T-cell (primary cell): ENCODE measurements at regions not wholly inside any gene's neighbourhood (a gene's known extent, or its start where the extent isn't known, plus 50 kb on each side); places are given as distances from the start of the nearest gene placed in this dataset.
A peak's percentile ranks its signal among the peaks of the same experiment; 100 is the strongest.

Source experiments
- ATAC-seq, 4 experiments: fragments of 200-7000 bp in 3 of 4; fragments of 150-1000 bp in 1 of 4; cut with Tn5 transposase; replicated peaks in 1 of 4; 1 replicate in 3 of 4; 2 replicates in 1 of 4; pipeline ENCODE4 v1.10.0; 2021; ENCODE audit warnings: moderate library complexity in 3 of 4, mild to moderate bottlenecking in 2 of 4, moderate number of reproducible peaks in 1 of 4
- CTCF ChIA-PET, 2 donors: fragments of 300-600 bp; sonication (Branson Sonifier 250); formaldehyde crosslinking; loops; one replicate each; lab custom pipeline; 2022; ENCODE audit warnings: antibody characterized with exemption in 2 of 2; lab: Charles Lee
- POLR2A ChIA-PET, 2 donors: fragments of 300-600 bp; sonication (Branson Sonifier 250); formaldehyde crosslinking; loops; one replicate each; lab custom pipeline; 2022; ENCODE audit warnings: antibody characterized with exemption in 2 of 2; lab: Charles Lee
- DNase-seq, 35 experiments: peaks; one replicate each; pipeline versions ENCODE4 v3.0.0 to v3.0.0-alpha.2; 2013 to 2023
- H3K27ac ChIP-seq: one replicate; pipeline ENCODE4 v1.5.1; 2013; ENCODE audit warnings: low read length
- H3K27me3 ChIP-seq, 2 experiments: replicated peaks in 1 of 2; 1 replicate in 1 of 2; 2 replicates in 1 of 2; pipeline versions ENCODE4 v1.6.1 to v1.7.0; 2013; ENCODE audit warnings: low read length in 1 of 2, mixed read lengths in 1 of 2; ENCODE audit not compliant: control insufficient read depth in 2 of 2, insufficient read depth in 2 of 2; ENCODE audit errors: extremely low read depth in 1 of 2
- H3K36me3 ChIP-seq, 2 donors: 1 replicate in 1 of 2; 2 replicates in 1 of 2; pipeline versions ENCODE4 v1.6.1 to v1.7.0; 2013; ENCODE audit warnings: low read length in 1 of 2; ENCODE audit not compliant: control insufficient read depth in 2 of 2, insufficient read depth in 1 of 2; ENCODE audit errors: extremely low read depth in 1 of 2
- H3K4me1 ChIP-seq, 2 experiments: 1 replicate in 1 of 2; 2 replicates in 1 of 2; pipeline versions ENCODE4 v1.6.1 to v1.7.0; 2013; ENCODE audit warnings: low read length in 2 of 2, mixed read lengths in 1 of 2; ENCODE audit not compliant: insufficient read depth in 2 of 2, control insufficient read depth in 1 of 2; ENCODE audit errors: extremely low read depth in 1 of 2
- H3K4me3 ChIP-seq, 2 donors: 1 replicate in 1 of 2; 2 replicates in 1 of 2; pipeline versions ENCODE4 v1.5.1 to v1.7.0; 2013; ENCODE audit warnings: mild to moderate bottlenecking in 2 of 2, low read length in 1 of 2, moderate library complexity in 1 of 2; ENCODE audit not compliant: control insufficient read depth in 1 of 2; ENCODE audit errors: extremely low read depth in 1 of 2
- H3K9me3 ChIP-seq: 2 replicates; pipeline ENCODE4 v1.7.0; 2013
- H3K27ac Mint-ChIP-seq, 2 donors: one replicate each; pipeline ENCODE4 v1.8.0; 2020 to 2021; ENCODE audit warnings: mild to moderate bottlenecking in 2 of 2, mixed read lengths in 2 of 2
- H3K27me3 Mint-ChIP-seq, 2 donors: one replicate each; pipeline ENCODE4 v1.8.0; 2021 to 2022; ENCODE audit warnings: mixed read lengths in 2 of 2
- H3K36me3 Mint-ChIP-seq: one replicate; pipeline ENCODE4 v1.8.0; 2021; ENCODE audit warnings: mixed read lengths
- H3K4me1 Mint-ChIP-seq, 3 donors: one replicate each; pipeline ENCODE4 v1.8.0; 2020 to 2022; ENCODE audit warnings: mixed read lengths in 3 of 3, mild to moderate bottlenecking in 1 of 3
- H3K4me3 Mint-ChIP-seq, 3 donors: one replicate each; pipeline ENCODE4 v1.8.0; 2020 to 2022; ENCODE audit warnings: mild to moderate bottlenecking in 3 of 3, mixed read lengths in 3 of 3, moderate library complexity in 3 of 3
- H3K9me3 Mint-ChIP-seq, 3 donors: one replicate each; pipeline ENCODE4 v1.8.0; 2020 to 2022; ENCODE audit warnings: mixed read lengths in 3 of 3
- WGBS: methylation state at CpG from one replicate; pipeline ENCODE4 v1.1.5; 2013; ENCODE audit warnings: missing lambda C conversion rate; ENCODE audit not compliant: insufficient coverage; 5-methylcytosine and 5-hydroxymethylcytosine counted together

DNA sequence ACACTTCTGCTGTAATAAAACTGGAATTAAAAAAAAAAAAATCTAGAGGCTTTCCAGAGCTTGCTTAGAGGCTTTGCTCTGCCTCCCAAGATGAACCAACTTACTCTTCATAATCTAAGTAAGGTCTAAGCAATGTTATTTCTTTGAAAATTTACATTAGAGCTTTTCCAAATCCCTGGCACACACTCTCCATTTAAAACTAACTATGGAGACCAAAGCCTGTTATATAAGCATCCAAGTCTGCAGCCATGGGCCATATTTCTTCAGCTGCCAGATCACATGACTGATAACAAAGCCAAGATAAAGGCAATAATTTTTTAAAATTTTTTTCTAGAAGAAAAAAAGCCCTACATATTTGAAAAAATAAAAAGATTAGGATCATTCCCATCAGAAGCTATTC lies 55.0 kb upstream of the ARHGEF3 start:
- Mint-ChIP-seq H3K4me1 (peaks cover 60 to 63% (median 62%) of the 10 kb centered on the region in 3 donors), H3K4me3 (no peak overlapping the region), H3K27me3 (no peaks in the 10 kb centered on the region), H3K27ac (peak overlapping the region; percentile 8 to 14), H3K36me3 (peaks cover 19% of the 10 kb centered on the region), H3K9me3 (no peaks in the 10 kb centered on the region)
- Histone ChIP-seq H3K27ac (no peak overlapping the region), H3K4me1 (peaks cover 22 to 29% of the 10 kb centered on the region in 2 experiments), H3K9me3 (no peaks in the 10 kb centered on the region), H3K4me3 (no peak overlapping the region), H3K36me3 (peaks cover 0 to 6% of the 10 kb centered on the region in 2 donors), H3K27me3 (no peaks in the 10 kb centered on the region)
- DNase-seq (no peak), ATAC-seq (no peak)
- ChIA-PET POLR2A (no interaction called here), CTCF (interaction anchor here (0.6 to 1.7 kb wide), 6 partner anchors 19 to 209 kb away, joined by 3 to 5 read pairs (median 4); no protein-coding TSS in a partner anchor)

GRCh38 chr3:56855856-56856512 lies 54.2 kb upstream of the ARHGEF3 start:
- Histone ChIP-seq H3K27me3 (no peaks in the 10 kb centered on the region), H3K27ac (no peak overlapping the region), H3K4me1 (peaks cover 15 to 22% of the 10 kb centered on the region in 2 experiments), H3K9me3 (no peaks in the 10 kb centered on the region), H3K36me3 (peaks cover 0 to 7% of the 10 kb centered on the region in 2 donors), H3K4me3 (no peak overlapping the region)
- ATAC-seq (no peak), DNase-seq (peak in 15 of 35 experiments; percentile 2 to 41 (median 18))
- ChIA-PET CTCF (interaction anchor here (1.1 to 1.5 kb wide), 2 partner anchors 20 to 61 kb away, joined by 4 to 5 read pairs; no protein-coding TSS in a partner anchor), POLR2A (no interaction called here)
- no CpG with 5 or more reads among the region's 9 CpGs for WGBS
- H3K36me3 Mint-ChIP-seq: peaks cover 23% of the 10 kb centered on the region
- H3K27ac Mint-ChIP-seq: peak overlapping the region in 1 of 2 donors; percentile 11
- H3K27me3 Mint-ChIP-seq: no peaks in the 10 kb centered on the region
- H3K4me3 Mint-ChIP-seq: no peak overlapping the region
- peaks cover 55 to 58% (median 57%) of the 10 kb centered on the region in 3 donors for H3K4me1 Mint-ChIP-seq
- H3K9me3 Mint-ChIP-seq: no peaks in the 10 kb centered on the region

- Mint-ChIP-seq H3K4me3 (no peak overlapping the region), H3K27me3 (no peaks in the 10 kb centered on the region), H3K4me1 (peaks cover 46 to 49% (median 47%) of the 10 kb centered on the region in 3 donors), H3K36me3 (peaks cover 23% of the 10 kb centered on the region), H3K27ac (peak overlapping the region in 1 of 2 donors; percentile 19), H3K9me3 (no peaks in the 10 kb centered on the region)
- H3K4me1 ChIP-seq: peaks cover 7 to 14% of the 10 kb centered on the region in 2 experiments
- no peak for ATAC-seq
- H3K9me3 ChIP-seq: no peaks in the 10 kb centered on the region
- H3K36me3 ChIP-seq: peaks cover 0 to 7% of the 10 kb centered on the region in 2 donors
- ChIA-PET POLR2A (interaction anchor here in 1 of 2 donors (0.7 kb wide), 1 partner anchor 119 kb away, joined by 5 read pairs; no protein-coding TSS in a partner anchor), CTCF (interaction anchor here in 1 of 2 donors (0.7 kb wide), 1 partner anchor 70 kb away, joined by 8 read pairs; no protein-coding TSS in a partner anchor)
- 100% methylated on average over 1 of the region's 5 CpGs for WGBS
- H3K27me3 ChIP-seq: no peaks in the 10 kb centered on the region
- no peak for DNase-seq
- no peak overlapping the region for H3K27ac ChIP-seq
- no peak overlapping the region for H3K4me3 ChIP-seq
Measured at GRCh38 chr3:56854856-56855611, 53.3 kb upstream of the ARHGEF3 start.

DNA sequence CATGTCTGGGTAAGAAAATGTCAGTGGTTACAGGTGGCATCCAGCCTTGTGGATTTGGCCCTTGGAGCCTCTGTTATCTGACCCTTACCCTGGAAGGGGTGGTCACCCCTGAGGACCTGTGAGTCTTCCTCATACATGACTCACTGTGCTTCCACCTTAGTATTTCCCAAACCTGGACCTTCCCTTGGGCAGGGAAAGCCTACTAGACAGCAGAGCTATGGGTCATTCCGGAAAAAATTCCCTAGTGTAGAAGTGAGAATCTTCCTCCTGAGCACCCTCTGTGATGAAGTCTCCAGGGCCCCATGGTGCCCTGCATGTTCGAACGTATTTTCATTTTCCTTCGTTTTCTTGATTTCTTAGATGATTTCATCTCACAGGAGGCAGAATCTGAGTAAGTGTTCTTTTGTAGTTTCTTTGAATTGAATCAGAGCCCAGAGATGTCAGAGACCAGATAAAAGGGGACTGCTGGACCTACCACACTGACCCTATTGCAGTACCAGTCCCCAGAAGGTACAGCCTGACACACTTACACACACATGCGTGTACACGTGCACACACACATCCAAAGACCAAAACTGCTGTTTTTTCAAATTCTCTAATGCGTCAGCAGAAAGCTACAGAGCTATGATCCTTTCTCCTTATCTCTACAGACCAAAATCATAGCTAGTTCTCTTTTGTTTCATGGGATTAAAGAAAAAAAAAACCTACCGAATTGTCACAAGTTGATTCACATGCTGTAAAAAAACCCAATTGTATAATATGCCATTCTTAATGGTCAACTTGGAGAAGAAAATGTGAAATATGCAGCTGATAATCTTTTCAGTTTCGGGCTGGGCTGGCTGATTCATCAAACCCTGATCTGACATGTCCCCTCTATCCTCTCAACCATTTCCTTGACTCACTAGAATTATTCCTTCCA lies 50.5 kb upstream of the ARHGEF3 start:
- no peak overlapping the region for H3K4me3 ChIP-seq
- POLR2A ChIA-PET: interaction anchor here in 1 of 2 donors (0.6 kb wide), 1 partner anchor 28 kb away, joined by 3 read pairs; no protein-coding TSS in a partner anchor
- peaks cover 0 to 7% of the 10 kb centered on the region in 2 donors for H3K36me3 ChIP-seq
- no peaks in the 10 kb centered on the region for H3K27me3 Mint-ChIP-seq
- H3K4me3 Mint-ChIP-seq: no peak overlapping the region
- H3K27ac Mint-ChIP-seq: no peak overlapping the region
- ATAC-seq (no peak), DNase-seq (no peak)
- no peaks in the 10 kb centered on the region for H3K9me3 ChIP-seq
- peaks cover 26% of the 10 kb centered on the region for H3K36me3 Mint-ChIP-seq
- H3K27me3 ChIP-seq: no peaks in the 10 kb centered on the region
- CTCF ChIA-PET: interaction anchor here in 1 of 2 donors (1.3 kb wide), 1 partner anchor 27 kb away, joined by 4 read pairs; no protein-coding TSS in a partner anchor
- no peak overlapping the region for H3K27ac ChIP-seq
- H3K9me3 Mint-ChIP-seq: no peaks in the 10 kb centered on the region
- peaks cover 41 to 47% (median 47%) of the 10 kb centered on the region in 3 donors for H3K4me1 Mint-ChIP-seq
- peaks cover 2 to 7% of the 10 kb centered on the region in 2 experiments for H3K4me1 ChIP-seq
- 100% methylated on average over 2 of the region's 9 CpGs for WGBS
